ENCODE measurements at regions not wholly inside any gene's neighbourhood (a gene's known extent, or its start where the extent isn't known, plus 50 kb on each side); places are given as distances from the start of the nearest gene placed in this dataset.

GRCh38 chr13:53340505-53341143, 312.0 kb downstream of the OLFM4 start:
- TF ChIP-seq CTCF (IDR thresholded peaks at IDR 0.05; ENCODE audit: borderline replicate concordance, extremely low read depth, low read length, poor library complexity, severe bottlenecking) (no peak), EZH2 (IDR thresholded peaks at IDR 0.05; ENCODE audit: borderline replicate concordance, low read depth, low read length, severe bottlenecking) (no peak)
